ENCODE measurements at regions not wholly inside any gene's neighbourhood (a gene's known extent, or its start where the extent isn't known, plus 50 kb on each side); places are given as distances from the start of the nearest gene placed in this dataset.

DNA sequence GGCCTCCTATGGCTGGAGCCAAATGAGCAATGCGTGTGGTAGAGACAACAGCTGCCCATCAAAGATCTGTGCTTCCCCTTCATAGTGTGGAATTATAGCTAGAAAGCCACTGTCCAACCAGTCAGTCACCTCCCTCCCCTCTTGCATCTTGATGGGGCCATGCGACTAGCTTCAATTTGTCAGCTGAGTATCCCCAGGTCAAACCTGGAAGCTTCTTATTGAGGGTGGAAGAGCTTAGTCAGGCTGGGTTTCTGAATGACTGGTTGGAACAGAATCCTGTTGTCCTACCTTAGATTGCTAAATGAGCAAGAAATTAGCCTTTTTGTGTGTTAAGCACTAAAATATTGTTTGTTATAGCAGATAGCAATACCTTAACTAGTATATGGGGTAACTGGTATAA lies 625.4 kb downstream of the PTPRC start:
- TF ChIP-seq FOXP2 (optimal IDR thresholded peaks at IDR 0.05; ENCODE audit: borderline replicate concordance, extremely low read depth, extremely low read length, insufficient read depth) (no peak), SIN3A (IDR thresholded peaks at IDR 0.05; ENCODE audit: borderline replicate concordance, insufficient read depth, low read length) (no peak), TAF1 (IDR thresholded peaks at IDR 0.05; ENCODE audit: borderline replicate concordance, insufficient read depth, low read length) (no peak), POLR2AphosphoS5 (IDR thresholded peaks at IDR 0.05; ENCODE audit: low read depth, low read length) (no peak)
- TF ChIP-seq, protein P1, sequence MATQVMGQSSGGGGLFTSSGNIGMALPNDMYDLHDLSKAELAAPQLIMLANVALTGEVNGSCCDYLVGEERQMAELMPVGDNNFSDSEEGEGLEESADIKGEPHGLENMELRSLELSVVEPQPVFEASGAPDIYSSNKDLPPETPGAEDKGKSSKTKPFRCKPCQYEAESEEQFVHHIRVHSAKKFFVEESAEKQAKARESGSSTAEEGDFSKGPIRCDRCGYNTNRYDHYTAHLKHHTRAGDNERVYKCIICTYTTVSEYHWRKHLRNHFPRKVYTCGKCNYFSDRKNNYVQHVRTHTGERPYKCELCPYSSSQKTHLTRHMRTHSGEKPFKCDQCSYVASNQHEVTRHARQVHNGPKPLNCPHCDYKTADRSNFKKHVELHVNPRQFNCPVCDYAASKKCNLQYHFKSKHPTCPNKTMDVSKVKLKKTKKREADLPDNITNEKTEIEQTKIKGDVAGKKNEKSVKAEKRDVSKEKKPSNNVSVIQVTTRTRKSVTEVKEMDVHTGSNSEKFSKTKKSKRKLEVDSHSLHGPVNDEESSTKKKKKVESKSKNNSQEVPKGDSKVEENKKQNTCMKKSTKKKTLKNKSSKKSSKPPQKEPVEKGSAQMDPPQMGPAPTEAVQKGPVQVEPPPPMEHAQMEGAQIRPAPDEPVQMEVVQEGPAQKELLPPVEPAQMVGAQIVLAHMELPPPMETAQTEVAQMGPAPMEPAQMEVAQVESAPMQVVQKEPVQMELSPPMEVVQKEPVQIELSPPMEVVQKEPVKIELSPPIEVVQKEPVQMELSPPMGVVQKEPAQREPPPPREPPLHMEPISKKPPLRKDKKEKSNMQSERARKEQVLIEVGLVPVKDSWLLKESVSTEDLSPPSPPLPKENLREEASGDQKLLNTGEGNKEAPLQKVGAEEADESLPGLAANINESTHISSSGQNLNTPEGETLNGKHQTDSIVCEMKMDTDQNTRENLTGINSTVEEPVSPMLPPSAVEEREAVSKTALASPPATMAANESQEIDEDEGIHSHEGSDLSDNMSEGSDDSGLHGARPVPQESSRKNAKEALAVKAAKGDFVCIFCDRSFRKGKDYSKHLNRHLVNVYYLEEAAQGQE (IDR thresholded peaks at IDR 0.05; ENCODE audit: insufficient read depth in 1 of 2, low read depth in 2 of 2, low read length in 2 of 2): no peak

DNA sequence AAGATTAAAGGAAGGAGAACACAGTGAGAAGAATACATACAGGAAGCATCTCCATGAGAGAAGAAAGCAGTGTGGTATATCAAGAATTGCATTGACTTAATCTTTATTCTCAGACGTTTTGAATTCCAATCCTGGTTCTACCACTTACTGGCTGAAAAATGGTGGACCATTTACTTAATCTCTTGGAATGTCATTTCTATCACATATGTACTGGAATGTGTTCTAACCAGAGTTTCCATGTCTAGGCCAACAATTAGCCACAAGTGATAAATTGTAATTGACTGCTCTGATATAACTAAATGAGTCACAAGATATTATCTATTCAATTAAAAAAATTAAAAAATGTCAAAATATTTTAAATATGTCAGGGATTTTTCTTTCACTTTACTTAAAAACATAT lies 626.1 kb downstream of the PTPRC start:
- TF ChIP-seq POLR2AphosphoS5 (IDR thresholded peaks at IDR 0.05; ENCODE audit: low read depth, low read length) (no peak), SIN3A (IDR thresholded peaks at IDR 0.05; ENCODE audit: borderline replicate concordance, insufficient read depth, low read length) (no peak), FOXP2 (optimal IDR thresholded peaks at IDR 0.05; ENCODE audit: borderline replicate concordance, extremely low read depth, extremely low read length, insufficient read depth) (no peak), TAF1 (IDR thresholded peaks at IDR 0.05; ENCODE audit: borderline replicate concordance, insufficient read depth, low read length) (no peak)
- TF ChIP-seq, protein P1 (IDR thresholded peaks at IDR 0.05; ENCODE audit: insufficient read depth in 1 of 2, low read depth in 2 of 2, low read length in 2 of 2): no peak

GRCh38 chr1:199265319-199265718 lies 626.5 kb downstream of the PTPRC start:
- TF ChIP-seq, protein P1 (IDR thresholded peaks at IDR 0.05; ENCODE audit: insufficient read depth in 1 of 2, low read depth in 2 of 2, low read length in 2 of 2): no peak
- TF ChIP-seq POLR2AphosphoS5 (IDR thresholded peaks at IDR 0.05; ENCODE audit: low read depth, low read length): no peak
- TF ChIP-seq SIN3A (IDR thresholded peaks at IDR 0.05; ENCODE audit: borderline replicate concordance, insufficient read depth, low read length): no peak
- no peak for TF ChIP-seq TAF1 (IDR thresholded peaks at IDR 0.05; ENCODE audit: borderline replicate concordance, insufficient read depth, low read length)
- TF ChIP-seq FOXP2 (optimal IDR thresholded peaks at IDR 0.05; ENCODE audit: borderline replicate concordance, extremely low read depth, extremely low read length, insufficient read depth): no peak

DNA sequence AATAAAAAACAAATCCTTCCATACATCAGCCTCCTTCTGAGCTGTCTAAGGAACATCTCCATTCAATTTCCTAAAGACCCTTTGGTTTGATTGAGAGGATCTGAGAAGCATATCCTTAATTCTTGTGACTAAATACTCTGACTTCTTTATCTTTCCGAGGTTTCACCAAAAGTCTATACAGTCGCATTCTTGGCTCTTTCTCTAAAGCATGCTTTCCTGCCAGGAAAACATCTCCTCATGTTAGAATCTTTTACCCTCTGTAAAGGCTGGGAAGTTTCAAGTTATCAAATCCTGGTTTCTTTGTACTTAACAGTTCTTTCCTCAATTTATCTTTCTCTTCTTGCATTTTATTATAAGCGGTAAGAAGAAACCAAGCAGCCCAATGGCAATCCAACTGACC lies 630.4 kb downstream of the PTPRC start:
- TF ChIP-seq TAF1 (IDR thresholded peaks at IDR 0.05; ENCODE audit: borderline replicate concordance, insufficient read depth, low read length) (no peak), POLR2AphosphoS5 (IDR thresholded peaks at IDR 0.05; ENCODE audit: low read depth, low read length) (no peak), FOXP2 (optimal IDR thresholded peaks at IDR 0.05; ENCODE audit: borderline replicate concordance, extremely low read depth, extremely low read length, insufficient read depth) (no peak), SIN3A (IDR thresholded peaks at IDR 0.05; ENCODE audit: borderline replicate concordance, insufficient read depth, low read length) (no peak)
- TF ChIP-seq, protein P1 (IDR thresholded peaks at IDR 0.05; ENCODE audit: insufficient read depth in 1 of 2, low read depth in 2 of 2, low read length in 2 of 2): no peak

- TF ChIP-seq POLR2AphosphoS5 (IDR thresholded peaks at IDR 0.05; ENCODE audit: low read depth, low read length): no peak
- TF ChIP-seq, protein P1 (IDR thresholded peaks at IDR 0.05; ENCODE audit: insufficient read depth in 1 of 2, low read depth in 2 of 2, low read length in 2 of 2): no peak
- TF ChIP-seq SIN3A (IDR thresholded peaks at IDR 0.05; ENCODE audit: borderline replicate concordance, insufficient read depth, low read length): no peak
- no peak for TF ChIP-seq TAF1 (IDR thresholded peaks at IDR 0.05; ENCODE audit: borderline replicate concordance, insufficient read depth, low read length)
Measured at GRCh38 chr1:199272139-199272544, 633.3 kb downstream of the PTPRC start.

All from PFSK-1 (cell line).